ENCODE measurements at regions not wholly inside any gene's neighbourhood (a gene's known extent, or its start where the extent isn't known, plus 50 kb on each side); places are given as distances from the start of the nearest gene placed in this dataset.

DNA sequence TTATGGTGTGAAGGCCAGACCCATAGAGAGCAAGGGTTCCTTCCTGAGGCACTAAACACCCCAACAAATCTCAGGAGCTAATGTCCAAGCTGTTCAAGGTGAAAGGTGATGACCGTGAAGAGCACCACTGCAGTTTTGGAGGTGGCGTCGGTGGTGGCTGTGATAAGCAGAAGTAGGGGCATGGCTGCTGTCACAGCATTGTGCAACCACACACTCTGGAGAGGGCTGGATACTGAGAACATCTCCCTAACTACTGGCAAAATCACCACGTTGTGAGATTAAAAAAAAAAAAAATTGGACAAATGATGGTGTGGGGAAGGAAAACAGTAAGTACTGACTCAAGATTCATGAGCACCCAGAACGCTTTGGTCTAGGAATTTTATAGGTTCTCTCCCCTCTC is 156.5 kb downstream of the PJA2 start:
- Histone ChIP-seq H3K27ac (no peak overlapping the region), H3K4me3 (no peak overlapping the region), H3K27me3 (replicated peaks in 1 of 7) (no peaks in the 10 kb centered on the region), H3K9me3 (no peaks in the 10 kb centered on the region), H3K4me1 (no peaks in the 10 kb centered on the region), H3K36me3 (no peaks in the 10 kb centered on the region)
- TF ChIP-seq POLR2A (IDR thresholded peaks at IDR 0.05) (no peak), POLR2AphosphoS5 (IDR thresholded peaks at IDR 0.05) (no peak), CTCF (IDR thresholded peaks at IDR 0.05 in 8 of 11, conservative IDR thresholded peaks at IDR 0.05 in 3 of 11) (no peak)
- intact Hi-C loops (cut with DNase I; ENCODE audit: low total_unique reads), result no loop called here
- DNase-seq, result no peak
- WGBS, 5 donors, result 61 to 75% (median 69%) methylated on average over 5 of the region's 5 CpGs

DNA sequence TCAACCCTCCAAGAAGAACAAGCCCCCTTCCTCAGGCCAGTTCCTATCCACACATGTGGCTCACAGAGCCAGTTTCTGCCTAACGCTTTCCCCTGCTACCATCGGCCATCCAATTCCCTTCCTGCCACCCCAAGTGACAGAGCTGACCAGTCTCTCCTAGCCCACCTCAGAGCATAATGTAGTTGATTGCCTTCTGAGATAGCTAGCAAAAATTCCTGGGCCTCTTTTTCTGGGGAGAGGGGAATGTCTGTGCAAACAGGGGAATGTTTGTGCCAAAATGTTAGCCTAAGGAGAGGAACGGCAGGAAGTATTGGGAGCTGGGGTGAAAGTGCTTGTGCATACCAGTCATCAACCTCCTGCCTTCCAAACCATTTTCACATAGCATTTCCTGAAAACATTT is 157.0 kb downstream of the PJA2 start:
- intact Hi-C loops (cut with DNase I; ENCODE audit: low total_unique reads), result no loop called here
- Histone ChIP-seq H3K27me3 (replicated peaks in 1 of 7) (no peaks in the 10 kb centered on the region), H3K36me3 (no peaks in the 10 kb centered on the region), H3K4me1 (no peaks in the 10 kb centered on the region), H3K27ac (no peak overlapping the region), H3K9me3 (peaks cover 0 to 2% (median 0%) of the 10 kb centered on the region in 8 donors), H3K4me3 (no peak overlapping the region)
- TF ChIP-seq POLR2A (IDR thresholded peaks at IDR 0.05), result no peak
- TF ChIP-seq POLR2AphosphoS5 (IDR thresholded peaks at IDR 0.05), result no peak
- no peak for TF ChIP-seq CTCF (IDR thresholded peaks at IDR 0.05 in 8 of 11, conservative IDR thresholded peaks at IDR 0.05 in 3 of 11)
- 85 to 93% (median 86%) methylated on average over 3 of the region's 3 CpGs for WGBS, 5 donors
- no peak for DNase-seq

DNA sequence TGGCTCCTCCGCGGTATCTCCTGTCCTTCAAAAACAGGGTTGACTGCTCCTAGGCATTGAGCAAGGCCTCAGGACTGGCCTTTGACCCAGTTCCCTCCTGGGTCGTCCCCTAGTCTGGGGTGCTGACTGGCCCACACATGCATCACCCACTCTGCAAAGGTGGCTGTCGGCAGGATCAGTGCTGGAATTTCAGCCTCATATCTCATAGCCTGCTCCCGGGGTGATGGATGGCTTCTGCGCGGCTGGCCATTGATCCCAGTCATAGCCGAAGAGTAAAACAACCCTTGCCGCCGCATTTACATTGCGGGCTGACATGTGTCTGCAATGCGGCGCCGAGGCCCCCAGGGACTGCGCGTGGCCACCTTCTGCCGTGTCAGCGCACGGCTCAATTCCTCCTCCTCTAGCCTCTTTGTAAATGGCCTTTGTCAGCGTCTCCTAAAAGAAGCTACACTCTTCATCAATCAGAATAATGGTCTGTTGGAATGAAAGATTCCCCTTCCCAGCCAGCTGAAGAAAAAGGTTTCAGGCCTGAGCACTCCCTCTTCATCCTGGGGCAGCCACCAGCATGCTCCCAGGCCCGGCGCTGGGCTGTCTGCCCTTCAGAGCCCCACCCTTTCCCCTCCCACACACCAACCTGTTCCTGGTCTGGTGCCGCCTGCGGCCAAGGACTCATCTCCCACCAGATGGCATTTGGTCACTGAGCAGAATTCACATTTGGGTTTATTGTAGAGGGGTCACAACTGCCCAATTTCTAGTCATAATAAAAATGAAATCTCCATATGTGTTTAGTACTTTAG is 159.0 kb downstream of the PJA2 start:
- no peaks in the 10 kb centered on the region for H3K36me3 ChIP-seq
- no peak overlapping the region for H3K4me3 ChIP-seq
- DNase-seq, result no peak
- H3K9me3 ChIP-seq, result peaks cover 0 to 17% (median 16%) of the 10 kb centered on the region in 8 donors
- intact Hi-C loops (cut with DNase I; ENCODE audit: low total_unique reads), result no loop called here
- no peaks in the 10 kb centered on the region for H3K4me1 ChIP-seq
- WGBS, 5 donors, result 86 to 92% (median 88%) methylated on average over 24 of the region's 24 CpGs
- TF ChIP-seq POLR2AphosphoS5 (IDR thresholded peaks at IDR 0.05), result no peak
- TF ChIP-seq POLR2A (IDR thresholded peaks at IDR 0.05), result no peak
- no peak for TF ChIP-seq CTCF (IDR thresholded peaks at IDR 0.05 in 8 of 11, conservative IDR thresholded peaks at IDR 0.05 in 3 of 11)
- H3K27ac ChIP-seq, result no peak overlapping the region
- no peaks in the 10 kb centered on the region for H3K27me3 ChIP-seq (replicated peaks in 1 of 7)

- TF ChIP-seq POLR2A (IDR thresholded peaks at IDR 0.05), result no peak
- no peak for TF ChIP-seq CTCF (IDR thresholded peaks at IDR 0.05 in 8 of 11, conservative IDR thresholded peaks at IDR 0.05 in 3 of 11)
- TF ChIP-seq POLR2AphosphoS5 (IDR thresholded peaks at IDR 0.05), result no peak
- H3K9me3 ChIP-seq, result peaks cover 0 to 22% (median 17%) of the 10 kb centered on the region in 8 donors
These were observed 159.7 kb downstream of the PJA2 start for GRCh38 chr5:109250080-109250479.

More at GRCh38 chr5:109250080-109250479, 159.7 kb downstream of the PJA2 start:
- no peak overlapping the region for H3K27ac ChIP-seq
- H3K4me3 ChIP-seq, result no peak overlapping the region
- intact Hi-C loops (cut with DNase I; ENCODE audit: low total_unique reads), result no loop called here
- no peaks in the 10 kb centered on the region for H3K36me3 ChIP-seq
- 85 to 95% (median 91%) methylated on average over 4 of the region's 4 CpGs for WGBS, 5 donors
- no peaks in the 10 kb centered on the region for H3K27me3 ChIP-seq (replicated peaks in 1 of 7)
- H3K4me1 ChIP-seq, result no peaks in the 10 kb centered on the region
- no peak for DNase-seq
